22Rv1 (cell line): ENCODE measurements at regions not wholly inside any gene's neighbourhood (a gene's known extent, or its start where the extent isn't known, plus 50 kb on each side); places are given as distances from the start of the nearest gene placed in this dataset.

Experiments
- ZFX ChIP-seq: fragments of 450-650 bp; IDR thresholded peaks from 2 replicates; pipeline ENCODE4 v1.6.1; 2017; ENCODE audit warnings: antibody characterized with exemption, borderline replicate concordance
- TF ChIP-seq, protein P1 (sequence below): fragments of 450-650 bp; IDR thresholded peaks from 2 replicates; pipeline ENCODE4 v1.5.1; 2017; ENCODE audit warnings: mild to moderate bottlenecking

DNA sequence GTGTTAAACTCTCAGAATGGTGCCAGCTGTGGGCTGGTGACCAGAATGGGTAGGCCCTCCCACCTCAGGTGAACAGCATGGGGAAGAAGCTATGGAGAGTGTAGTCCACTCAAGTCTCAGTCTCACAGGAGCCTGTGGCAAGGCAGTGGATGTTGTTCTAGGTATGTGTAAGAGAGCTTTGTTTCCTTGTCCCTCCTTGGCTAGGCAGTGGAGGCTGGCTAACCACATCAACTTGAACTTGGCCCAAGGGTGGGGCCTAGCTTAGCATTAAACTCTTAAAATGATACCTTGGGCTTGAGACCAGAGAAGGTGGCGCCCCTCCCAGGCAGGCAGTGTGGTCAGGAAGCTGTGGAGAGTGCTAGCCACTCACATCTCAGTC lies 53.2 kb upstream of the SLC4A10 start:
- TF ChIP-seq, protein P1, sequence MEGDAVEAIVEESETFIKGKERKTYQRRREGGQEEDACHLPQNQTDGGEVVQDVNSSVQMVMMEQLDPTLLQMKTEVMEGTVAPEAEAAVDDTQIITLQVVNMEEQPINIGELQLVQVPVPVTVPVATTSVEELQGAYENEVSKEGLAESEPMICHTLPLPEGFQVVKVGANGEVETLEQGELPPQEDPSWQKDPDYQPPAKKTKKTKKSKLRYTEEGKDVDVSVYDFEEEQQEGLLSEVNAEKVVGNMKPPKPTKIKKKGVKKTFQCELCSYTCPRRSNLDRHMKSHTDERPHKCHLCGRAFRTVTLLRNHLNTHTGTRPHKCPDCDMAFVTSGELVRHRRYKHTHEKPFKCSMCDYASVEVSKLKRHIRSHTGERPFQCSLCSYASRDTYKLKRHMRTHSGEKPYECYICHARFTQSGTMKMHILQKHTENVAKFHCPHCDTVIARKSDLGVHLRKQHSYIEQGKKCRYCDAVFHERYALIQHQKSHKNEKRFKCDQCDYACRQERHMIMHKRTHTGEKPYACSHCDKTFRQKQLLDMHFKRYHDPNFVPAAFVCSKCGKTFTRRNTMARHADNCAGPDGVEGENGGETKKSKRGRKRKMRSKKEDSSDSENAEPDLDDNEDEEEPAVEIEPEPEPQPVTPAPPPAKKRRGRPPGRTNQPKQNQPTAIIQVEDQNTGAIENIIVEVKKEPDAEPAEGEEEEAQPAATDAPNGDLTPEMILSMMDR = no peak
- TF ChIP-seq ZFX = no peak
